Stomach (tissue), 8 donors: ENCODE measurements at regions not wholly inside any gene's neighbourhood (a gene's known extent, or its start where the extent isn't known, plus 50 kb on each side); places are given as distances from the start of the nearest gene placed in this dataset.

Source experiments
- DNase-seq, 2 donors: peaks; one replicate each; pipeline versions ENCODE4 v3.0.0 to v3.0.0-alpha.2; 2013 to 2019
- H3K27ac ChIP-seq, 5 donors: fragments of 200-600 bp in 4 of 5; sonication (generic) in 4 of 5; one replicate each; pipeline ENCODE4 v1.5.1; 2013 to 2019; ENCODE audit warnings: mild to moderate bottlenecking in 1 of 5, moderate library complexity in 1 of 5
- H3K27me3 ChIP-seq, 3 donors: fragments of 200-600 bp; sonication (generic); one replicate each; pipeline ENCODE4 v1.5.1; 2017 to 2019; ENCODE audit warnings: mixed run types in 1 of 3
- H3K36me3 ChIP-seq, 4 donors: fragments of 200-600 bp; sonication (generic); 1 replicate in 3 of 4; 2 replicates in 1 of 4; pipeline ENCODE4 v1.5.1; 2016 to 2019
- H3K4me1 ChIP-seq, 4 donors: fragments of 200-600 bp; sonication (generic); one replicate each; pipeline ENCODE4 v1.5.1; 2016 to 2019
- H3K4me3 ChIP-seq, 4 donors: fragments of 200-600 bp; sonication (generic) in 3 of 4; one replicate each; pipeline ENCODE4 v1.5.1; 2016 to 2019; ENCODE audit warnings: mild to moderate bottlenecking in 1 of 4
- H3K9me3 ChIP-seq, 4 donors: fragments of 200-600 bp; sonication (generic); one replicate each; pipeline ENCODE4 v1.5.1; 2016 to 2019
- CTCF ChIP-seq, 7 experiments: fragments of 450-650 bp in 4 of 7; fragments of 200-600 bp in 3 of 7; sonication (generic) in 3 of 7; IDR thresholded peaks; one replicate each; pipeline ENCODE4 v1.5.1; 2016 to 2019; ENCODE audit warnings: antibody characterized with exemption in 7 of 7, control low read depth in 2 of 7, mild to moderate bottlenecking in 1 of 7
- EP300 ChIP-seq: sonication (generic); formaldehyde crosslinking; IDR thresholded peaks from one replicate; pipeline ENCODE4 v1.6.1; 2017; ENCODE audit warnings: antibody characterized with exemption
- POLR2A ChIP-seq, 4 donors: fragments of 450-650 bp; IDR thresholded peaks; one replicate each; pipeline ENCODE4 v1.6.1; 2016; ENCODE audit warnings: antibody characterized with exemption in 4 of 4, control low read depth in 2 of 4, mild to moderate bottlenecking in 1 of 4, moderate library complexity in 1 of 4
- POLR2AphosphoS5 ChIP-seq, 3 donors: sonication (generic); formaldehyde crosslinking; IDR thresholded peaks; one replicate each; pipeline ENCODE4 v1.6.1; 2016; ENCODE audit warnings: antibody characterized with exemption in 3 of 3
- WGBS, 5 donors: extraction: QIAGEN DNeasy Blood & Tissue Kit in 3 of 5; methylation state at CpG; one replicate each; pipeline versions ENCODE4 v1.1.5 to v1.1.7; 2013 to 2018; 5-methylcytosine and 5-hydroxymethylcytosine counted together
- intact Hi-C: fragments of 100-400 bp; cut with DNase I; formaldehyde crosslinking; loops from one replicate; pipeline ENCODE4 v1.15.1; 2023; ENCODE audit warnings: low total_unique reads
- donor health status: healthy with polysubstance abuse.
- donor health status: Bipolar disorder and iron deficiency.
- donor health status: healthy.

GRCh38 chr12:28114488-28114887 lies 75.8 kb upstream of the CCDC91 start:
- Histone ChIP-seq H3K9me3 (no peaks in the 10 kb centered on the region), H3K4me3 (no peak overlapping the region), H3K36me3 (no peaks in the 10 kb centered on the region), H3K27ac (no peak overlapping the region), H3K4me1 (no peaks in the 10 kb centered on the region), H3K27me3 (no peaks in the 10 kb centered on the region)
- WGBS, 5 donors = 73 to 89% (median 81%) methylated on average over 2 of the region's 2 CpGs
- intact Hi-C loops = no loop called here
- DNase-seq = no peak
- TF ChIP-seq POLR2A (IDR thresholded peaks at IDR 0.05) = no peak
- no peak for TF ChIP-seq CTCF (IDR thresholded peaks at IDR 0.05)
- no peak for TF ChIP-seq POLR2AphosphoS5 (IDR thresholded peaks at IDR 0.05)
- no peak for TF ChIP-seq EP300

GRCh38 chr12:28121433-28121832 lies 68.8 kb upstream of the CCDC91 start:
- 50 to 56% (median 53%) methylated on average over 1 of the region's 1 CpG for WGBS, 5 donors
- no peaks in the 10 kb centered on the region for H3K27me3 ChIP-seq
- no peaks in the 10 kb centered on the region for H3K4me1 ChIP-seq
- DNase-seq = no peak
- no peak for TF ChIP-seq EP300
- TF ChIP-seq POLR2A (IDR thresholded peaks at IDR 0.05) = no peak
- no peak for TF ChIP-seq CTCF (IDR thresholded peaks at IDR 0.05)
- no peak for TF ChIP-seq POLR2AphosphoS5 (IDR thresholded peaks at IDR 0.05)
- H3K36me3 ChIP-seq = no peaks in the 10 kb centered on the region
- H3K9me3 ChIP-seq = no peaks in the 10 kb centered on the region
- H3K4me3 ChIP-seq = no peak overlapping the region
- intact Hi-C loops = no loop called here
- H3K27ac ChIP-seq = no peak overlapping the region

DNA sequence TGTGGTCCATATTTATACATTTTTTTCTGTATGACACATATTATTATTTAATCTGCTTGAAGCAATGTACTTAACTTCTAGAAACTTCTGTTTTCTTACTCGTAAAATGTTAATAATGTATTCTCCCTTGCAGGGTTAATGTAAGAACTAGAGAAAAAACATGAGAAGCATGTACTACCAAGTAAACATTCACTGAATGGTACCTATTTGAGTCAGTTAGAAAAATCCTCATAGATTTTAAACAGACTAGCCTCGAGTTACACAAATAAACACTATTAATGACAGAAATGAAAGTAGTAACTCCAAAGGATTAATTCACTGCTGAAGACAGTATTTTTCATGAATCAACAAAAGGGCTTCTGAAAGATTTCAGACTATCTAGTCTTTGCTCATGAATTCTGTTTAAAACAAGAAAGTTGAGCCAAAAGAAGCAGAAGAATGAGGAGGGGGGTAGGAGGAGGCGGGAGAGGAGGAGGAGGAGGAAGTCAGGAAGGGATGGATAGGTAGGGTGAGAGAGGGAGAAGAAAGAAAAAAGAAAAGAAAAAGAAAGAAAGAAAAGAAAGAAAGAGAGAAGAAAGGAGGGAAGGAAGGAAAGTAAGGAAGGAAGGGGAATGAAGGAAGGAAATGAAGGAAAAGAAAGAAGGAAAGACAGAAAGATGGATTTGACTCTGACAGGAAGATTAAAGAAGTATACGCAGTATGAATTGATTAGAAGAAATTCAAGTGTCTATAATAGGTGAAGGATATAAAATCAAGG lies 68.2 kb upstream of the CCDC91 start:
- no peak overlapping the region for H3K27ac ChIP-seq
- no peaks in the 10 kb centered on the region for H3K27me3 ChIP-seq
- H3K9me3 ChIP-seq = no peaks in the 10 kb centered on the region
- 66 to 74% (median 70%) methylated on average over 4 of the region's 4 CpGs for WGBS, 5 donors
- H3K4me3 ChIP-seq = no peak overlapping the region
- intact Hi-C loops = no loop called here
- DNase-seq = no peak
- H3K4me1 ChIP-seq = no peaks in the 10 kb centered on the region
- no peak for TF ChIP-seq EP300
- no peak for TF ChIP-seq POLR2AphosphoS5 (IDR thresholded peaks at IDR 0.05)
- no peak for TF ChIP-seq CTCF (IDR thresholded peaks at IDR 0.05)
- no peak for TF ChIP-seq POLR2A (IDR thresholded peaks at IDR 0.05)
- no peaks in the 10 kb centered on the region for H3K36me3 ChIP-seq

DNA sequence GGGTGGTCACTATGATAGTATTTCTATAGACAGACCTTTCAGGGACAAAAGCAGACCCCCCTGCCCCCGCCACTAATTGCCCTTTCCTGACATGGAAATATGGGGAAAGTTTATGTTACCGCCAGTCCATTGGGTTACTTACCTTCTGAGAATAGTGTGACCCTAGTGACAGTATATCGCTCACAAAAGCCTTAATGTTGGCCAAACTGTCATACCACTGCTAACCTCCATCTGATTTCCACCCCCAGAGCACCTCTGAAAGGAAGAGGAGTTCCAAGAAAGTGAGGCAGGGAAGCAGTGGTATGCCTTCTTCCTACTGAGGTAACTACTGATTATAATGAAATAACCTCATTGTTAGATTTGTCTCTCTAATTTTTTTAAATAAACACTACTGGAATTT lies 67.5 kb upstream of the CCDC91 start:
- no peak for DNase-seq
- no peaks in the 10 kb centered on the region for H3K4me1 ChIP-seq
- intact Hi-C loops = no loop called here
- no peaks in the 10 kb centered on the region for H3K27me3 ChIP-seq
- no peaks in the 10 kb centered on the region for H3K36me3 ChIP-seq
- no peak for TF ChIP-seq POLR2A (IDR thresholded peaks at IDR 0.05)
- no peak for TF ChIP-seq EP300
- TF ChIP-seq CTCF (IDR thresholded peaks at IDR 0.05) = no peak
- TF ChIP-seq POLR2AphosphoS5 (IDR thresholded peaks at IDR 0.05) = no peak
- WGBS, 5 donors = 87 to 99% (median 93%) methylated on average over 3 of the region's 3 CpGs
- H3K4me3 ChIP-seq = no peak overlapping the region
- no peak overlapping the region for H3K27ac ChIP-seq
- no peaks in the 10 kb centered on the region for H3K9me3 ChIP-seq
